Endothelial cell of umbilical vein (primary cell): ENCODE measurements at regions not wholly inside any gene's neighbourhood (a gene's known extent, or its start where the extent isn't known, plus 50 kb on each side); places are given as distances from the start of the nearest gene placed in this dataset.

Experiments
- BruUV-seq: library from RNA; stranded (reverse); fragments of 400-500 nt; replicated peaks from 2 replicates; lab custom pipeline; 2021; lab: Mats Ljungman, UMichigan
- CTCF ChIA-PET: fragments of 300-600, 350-600 bp; sonication (Branson Sonifier 250); formaldehyde crosslinking; loops from one replicate; lab custom pipeline; 2021; ENCODE audit warnings: antibody characterized with exemption, inconsistent platforms; lab: Charles Lee
- POLR2A ChIA-PET: fragments of 300-600, 350-600 bp; sonication (Branson Sonifier 250); formaldehyde crosslinking; loops from one replicate; lab custom pipeline; 2021; ENCODE audit warnings: antibody characterized with exemption, inconsistent platforms; lab: Charles Lee
- DNase-seq: peaks from one replicate; pipeline ENCODE4 v3.0.0-alpha.2; 2011; ENCODE audit warnings: low read depth, low spot score
- FAIRE-seq: peaks from 2 replicates; lab custom pipeline; 2011; peaks lifted over from hg19 to GRCh38; lab: Jason Lieb, UNC
- H2AFZ ChIP-seq: 2 replicates; pipeline ENCODE4 v1.6.0; 2012; ENCODE audit warnings: low read depth, low read length, control low read depth, inconsistent platforms
- H3K27ac ChIP-seq: 2 replicates; pipeline ENCODE4 v1.5.1; 2011; ENCODE audit warnings: low read depth, mild to moderate bottlenecking, control low read depth, low read length, moderate library complexity; ENCODE audit not compliant: insufficient read depth
- H3K27me3 ChIP-seq, 2 experiments: 2 replicates each; pipeline versions ENCODE4 v1.6.0 to v1.6.1; 2011; ENCODE audit warnings: low read length in 2 of 2, mixed read lengths in 1 of 2; ENCODE audit not compliant: control insufficient read depth in 2 of 2, insufficient read depth in 2 of 2
- H3K36me3 ChIP-seq, 2 experiments: 2 replicates in 1 of 2; 3 replicates in 1 of 2; pipeline ENCODE4 v1.5.1; 2011; ENCODE audit warnings: low read length in 2 of 2, mild to moderate bottlenecking in 1 of 2, moderate library complexity in 1 of 2; ENCODE audit not compliant: control insufficient read depth in 2 of 2, insufficient read depth in 2 of 2; ENCODE audit errors: extremely low read depth in 1 of 2
- H3K4me1 ChIP-seq: 3 replicates; pipeline ENCODE4 v1.5.1; 2011; ENCODE audit warnings: mild to moderate bottlenecking, low read length; ENCODE audit not compliant: control insufficient read depth, insufficient read depth; ENCODE audit errors: extremely low read depth
- H3K4me2 ChIP-seq: 2 replicates; pipeline ENCODE4 v1.6.1; 2011; ENCODE audit warnings: low read length, control low read depth, mixed read lengths; ENCODE audit not compliant: insufficient read depth
- H3K4me3 ChIP-seq, 3 experiments: fragments of 200-600 bp in 1 of 3; sonication (generic), shearing (Covaris generic) in 1 of 3; replicated peaks in 1 of 3; 2 replicates each; pipeline ENCODE4 v1.5.1; 2011 to 2016; ENCODE audit warnings: control low read depth in 3 of 3, low read length in 3 of 3, mild to moderate bottlenecking in 2 of 3, inconsistent platforms in 1 of 3, low read depth in 1 of 3, moderate library complexity in 1 of 3; ENCODE audit not compliant: insufficient read depth in 1 of 3
- H3K79me2 ChIP-seq: 2 replicates; pipeline ENCODE4 v1.6.0; 2012; ENCODE audit warnings: low read length, inconsistent platforms; ENCODE audit not compliant: control insufficient read depth, insufficient read depth
- H3K9ac ChIP-seq: replicated peaks from 2 replicates; pipeline ENCODE3; 2011; ENCODE audit warnings: low read length, control low read depth; ENCODE audit not compliant: insufficient read depth; ENCODE audit errors: extremely low read depth
- H3K9me1 ChIP-seq: replicated peaks from 3 replicates; pipeline ENCODE4 v1.6.0; 2011; ENCODE audit warnings: mild to moderate bottlenecking, low read length; ENCODE audit not compliant: control insufficient read depth, insufficient read depth; ENCODE audit errors: extremely low read depth
- H3K9me3 ChIP-seq: replicated peaks from 2 replicates; pipeline ENCODE4 v1.5.1; 2012; ENCODE audit warnings: low read length, inconsistent platforms; ENCODE audit not compliant: control insufficient read depth, insufficient read depth
- H4K20me1 ChIP-seq: replicated peaks from 2 replicates; pipeline ENCODE3; 2011; ENCODE audit warnings: mild to moderate bottlenecking, low read length; ENCODE audit not compliant: control insufficient read depth, insufficient read depth; ENCODE audit errors: extremely low read depth
- EZH2 ChIP-seq: IDR thresholded peaks from 2 replicates; pipeline ENCODE4 v1.6.1; 2012; ENCODE audit warnings: borderline replicate concordance, low read depth, mild to moderate bottlenecking, moderate library complexity, low read length, inconsistent platforms; ENCODE audit not compliant: severe bottlenecking
- FOS ChIP-seq: IDR thresholded peaks from 2 replicates; pipeline ENCODE4 v1.6.1; 2011; ENCODE audit warnings: mild to moderate bottlenecking, low read length, moderate library complexity, borderline replicate concordance; ENCODE audit not compliant: insufficient read depth
- GATA2 ChIP-seq: IDR thresholded peaks from 2 replicates; pipeline ENCODE4 v1.7.0; 2011; ENCODE audit warnings: low read depth, mild to moderate bottlenecking, moderate library complexity, mixed read lengths, low read length; ENCODE audit not compliant: insufficient read length, insufficient read depth
- JUN ChIP-seq: IDR thresholded peaks from 2 replicates; pipeline ENCODE4 v1.6.1; 2011; ENCODE audit warnings: borderline replicate concordance, low read depth; ENCODE audit not compliant: insufficient read length, insufficient read depth
- MYC ChIP-seq: IDR thresholded peaks from one replicate; pipeline ENCODE4 v1.6.1; 2011; ENCODE audit warnings: mild to moderate bottlenecking, low read depth, low read length
- POLR2A ChIP-seq: IDR thresholded peaks from 2 replicates; pipeline ENCODE4 v1.6.1; 2012; ENCODE audit warnings: low read depth, mild to moderate bottlenecking, control low read depth, low read length
- POLR2AphosphoS5 ChIP-seq: IDR thresholded peaks from 2 replicates; pipeline ENCODE4 v1.6.1; 2012; ENCODE audit warnings: low read depth, mild to moderate bottlenecking, control low read depth, low read length, moderate library complexity; ENCODE audit not compliant: insufficient read depth
- dilution Hi-C: fragments of 300-500 bp; cut with MboI; formaldehyde crosslinking; loops from one replicate; pipeline ENCODE4 v1.15.0; 2019; ENCODE audit warnings: low sequenced_read_pairs; ENCODE audit not compliant: extremely low pct_ligation_motif_present
- intact Hi-C: fragments of 100-400 bp; cut with micrococcal nuclease; formaldehyde crosslinking; loops from one replicate; pipeline ENCODE4 v1.10.0; 2022
- TF ChIP-seq, protein P1 (sequence below): IDR thresholded peaks from 2 replicates; pipeline ENCODE4 v1.6.1; 2011; ENCODE audit not compliant: insufficient read depth, insufficient read length
- TF ChIP-seq, protein P2 (sequence below), 2 donors: IDR thresholded peaks; 1 replicate in 1 of 2; 2 replicates in 1 of 2; pipeline ENCODE4 v1.5.1; 2011; ENCODE audit warnings: low read length in 2 of 2, mild to moderate bottlenecking in 2 of 2, moderate library complexity in 2 of 2, control low read depth in 1 of 2, inconsistent platforms in 1 of 2, low read depth in 1 of 2; ENCODE audit not compliant: insufficient read depth in 1 of 2; ENCODE audit errors: extremely low read depth in 1 of 2

DNA sequence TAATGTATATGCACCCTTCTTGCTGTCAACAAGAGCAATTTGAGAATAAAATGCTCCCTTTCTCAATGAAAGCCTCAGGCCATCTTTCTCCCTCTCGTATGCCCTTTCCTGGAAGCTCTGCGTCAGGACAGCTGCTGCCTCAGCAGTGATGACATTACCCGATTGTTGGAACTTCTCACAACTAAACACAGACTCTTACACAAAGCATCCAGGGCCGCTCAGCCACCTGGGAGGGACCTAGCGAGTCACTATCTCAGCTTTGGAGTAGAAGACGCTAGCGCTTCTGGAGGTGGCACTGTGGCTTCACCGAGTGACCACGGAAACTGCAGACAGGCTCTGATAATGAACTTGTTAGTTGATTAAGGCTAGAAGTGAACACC, 153.2 kb upstream of the SOX1 start:
- no peak overlapping the region for H2AFZ ChIP-seq
- no peaks in the 10 kb centered on the region for H4K20me1 ChIP-seq
- no peaks in the 10 kb centered on the region for H3K9me1 ChIP-seq
- FAIRE-seq (no peak), DNase-seq (no peak)
- H3K4me2 ChIP-seq = no peak overlapping the region
- POLR2A ChIA-PET = no interaction called here
- H3K9me3 ChIP-seq = peaks cover 12% of the 10 kb centered on the region
- TF ChIP-seq POLR2AphosphoS5 (no peak), JUN (no peak), MYC (no peak), FOS (no peak), POLR2A (no peak), EZH2 (no peak), GATA2 (no peak)
- TF ChIP-seq, protein P1, sequence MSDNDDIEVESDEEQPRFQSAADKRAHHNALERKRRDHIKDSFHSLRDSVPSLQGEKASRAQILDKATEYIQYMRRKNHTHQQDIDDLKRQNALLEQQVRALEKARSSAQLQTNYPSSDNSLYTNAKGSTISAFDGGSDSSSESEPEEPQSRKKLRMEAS = no peak
- TF ChIP-seq, protein P2, sequence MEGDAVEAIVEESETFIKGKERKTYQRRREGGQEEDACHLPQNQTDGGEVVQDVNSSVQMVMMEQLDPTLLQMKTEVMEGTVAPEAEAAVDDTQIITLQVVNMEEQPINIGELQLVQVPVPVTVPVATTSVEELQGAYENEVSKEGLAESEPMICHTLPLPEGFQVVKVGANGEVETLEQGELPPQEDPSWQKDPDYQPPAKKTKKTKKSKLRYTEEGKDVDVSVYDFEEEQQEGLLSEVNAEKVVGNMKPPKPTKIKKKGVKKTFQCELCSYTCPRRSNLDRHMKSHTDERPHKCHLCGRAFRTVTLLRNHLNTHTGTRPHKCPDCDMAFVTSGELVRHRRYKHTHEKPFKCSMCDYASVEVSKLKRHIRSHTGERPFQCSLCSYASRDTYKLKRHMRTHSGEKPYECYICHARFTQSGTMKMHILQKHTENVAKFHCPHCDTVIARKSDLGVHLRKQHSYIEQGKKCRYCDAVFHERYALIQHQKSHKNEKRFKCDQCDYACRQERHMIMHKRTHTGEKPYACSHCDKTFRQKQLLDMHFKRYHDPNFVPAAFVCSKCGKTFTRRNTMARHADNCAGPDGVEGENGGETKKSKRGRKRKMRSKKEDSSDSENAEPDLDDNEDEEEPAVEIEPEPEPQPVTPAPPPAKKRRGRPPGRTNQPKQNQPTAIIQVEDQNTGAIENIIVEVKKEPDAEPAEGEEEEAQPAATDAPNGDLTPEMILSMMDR (IDR thresholded peaks at IDR 0.05; ENCODE audit: extremely low read depth in 1 of 2, insufficient read depth in 1 of 2, low read depth in 1 of 2, low read length in 2 of 2) = no peak
- no peak overlapping the region for H3K9ac ChIP-seq
- no peaks in the 10 kb centered on the region for H3K4me1 ChIP-seq
- no peak overlapping the region for H3K4me3 ChIP-seq
- no peak overlapping the region for H3K27ac ChIP-seq
- intact Hi-C loops (no loop called here), dilution Hi-C loops (no loop called here)
- H3K36me3 ChIP-seq = no peaks in the 10 kb centered on the region
- CTCF ChIA-PET = no interaction called here
- no peaks in the 10 kb centered on the region for H3K79me2 ChIP-seq
- H3K27me3 ChIP-seq = no peaks in the 10 kb centered on the region
- no TSS peak for BruUV-seq
